Activated CD4-positive, alpha-beta T cell treated with anti-CD3 and anti-CD28 coated beads, Interleukin-2, amount 50 U/mL, for 24 hours (primary cell): ENCODE measurements at regions not wholly inside any gene's neighbourhood (a gene's known extent, or its start where the extent isn't known, plus 50 kb on each side); places are given as distances from the start of the nearest gene placed in this dataset.

Source experiments
- DNase-seq, 2 donors: peaks; one replicate each; pipeline ENCODE4 v3.0.0-alpha.2; 2020; ENCODE audit warnings: low read depth in 1 of 2, low spot score in 1 of 2

- DNase-seq = no peak
Measured at GRCh38 chr22:22150457-22150856, 94.1 kb upstream of the VPREB1 start.

GRCh38 chr22:22148905-22149304 is 95.7 kb upstream of the VPREB1 start:
- DNase-seq = no peak

- DNase-seq = no peak
Measured at GRCh38 chr22:22144858-22145257, 99.7 kb upstream of the VPREB1 start.

- DNase-seq = no peak
Measured at GRCh38 chr22:22143448-22143847, 101.1 kb upstream of the VPREB1 start.

GRCh38 chr22:22142661-22143060 is 101.9 kb upstream of the VPREB1 start:
- no peak for DNase-seq

GRCh38 chr22:22141771-22142591 is 102.6 kb upstream of the VPREB1 start:
- no peak for DNase-seq

- DNase-seq = no peak
Measured at GRCh38 chr22:22141031-22141430, 103.6 kb upstream of the VPREB1 start.

- no peak for DNase-seq
Measured at GRCh38 chr22:22139364-22139763, 105.2 kb upstream of the VPREB1 start.

- no peak for DNase-seq
Measured at GRCh38 chr22:22138915-22139314, 105.7 kb upstream of the VPREB1 start.

- no peak for DNase-seq
Measured at GRCh38 chr22:22137891-22138290, 106.7 kb upstream of the VPREB1 start.

GRCh38 chr22:22133910-22134309 is 110.7 kb upstream of the VPREB1 start:
- no peak for DNase-seq

GRCh38 chr22:22130953-22131608 is 113.5 kb upstream of the VPREB1 start:
- DNase-seq = no peak

- DNase-seq = no peak
Measured at GRCh38 chr22:22129387-22129786, 115.2 kb upstream of the VPREB1 start.

GRCh38 chr22:22128440-22128839 is 116.1 kb upstream of the VPREB1 start:
- DNase-seq = no peak

GRCh38 chr22:22127100-22127499 is 117.5 kb upstream of the VPREB1 start:
- no peak for DNase-seq

- no peak for DNase-seq
Measured at GRCh38 chr22:22125579-22126468, 118.8 kb upstream of the VPREB1 start.

- DNase-seq = no peak
Measured at GRCh38 chr22:22125028-22125578, 119.5 kb upstream of the VPREB1 start.

- DNase-seq = no peak
Measured at GRCh38 chr22:22124374-22124773, 120.2 kb upstream of the VPREB1 start.

GRCh38 chr22:22123960-22124278 is 120.7 kb upstream of the VPREB1 start:
- DNase-seq = no peak

- no peak for DNase-seq
Measured at GRCh38 chr22:22123118-22123959, 121.2 kb upstream of the VPREB1 start.
